Endothelial cell of umbilical vein (primary cell): ENCODE measurements at regions not wholly inside any gene's neighbourhood (a gene's known extent, or its start where the extent isn't known, plus 50 kb on each side); places are given as distances from the start of the nearest gene placed in this dataset.

Source experiments
- BruUV-seq: library from RNA; stranded (reverse); fragments of 400-500 nt; replicated peaks from 2 replicates; lab custom pipeline; 2021; lab: Mats Ljungman, UMichigan
- CTCF ChIA-PET: fragments of 300-600, 350-600 bp; sonication (Branson Sonifier 250); formaldehyde crosslinking; loops from one replicate; lab custom pipeline; 2021; ENCODE audit warnings: antibody characterized with exemption, inconsistent platforms; lab: Charles Lee
- POLR2A ChIA-PET: fragments of 300-600, 350-600 bp; sonication (Branson Sonifier 250); formaldehyde crosslinking; loops from one replicate; lab custom pipeline; 2021; ENCODE audit warnings: antibody characterized with exemption, inconsistent platforms; lab: Charles Lee
- DNase-seq: peaks from one replicate; pipeline ENCODE4 v3.0.0-alpha.2; 2011; ENCODE audit warnings: low read depth, low spot score
- FAIRE-seq: peaks from 2 replicates; lab custom pipeline; 2011; peaks lifted over from hg19 to GRCh38; lab: Jason Lieb, UNC
- H2AFZ ChIP-seq: 2 replicates; pipeline ENCODE4 v1.6.0; 2012; ENCODE audit warnings: low read depth, low read length, control low read depth, inconsistent platforms
- H3K27ac ChIP-seq: 2 replicates; pipeline ENCODE4 v1.5.1; 2011; ENCODE audit warnings: low read depth, mild to moderate bottlenecking, control low read depth, low read length, moderate library complexity; ENCODE audit not compliant: insufficient read depth
- H3K27me3 ChIP-seq, 2 experiments: 2 replicates each; pipeline versions ENCODE4 v1.6.0 to v1.6.1; 2011; ENCODE audit warnings: low read length in 2 of 2, mixed read lengths in 1 of 2; ENCODE audit not compliant: control insufficient read depth in 2 of 2, insufficient read depth in 2 of 2
- H3K36me3 ChIP-seq, 2 experiments: 2 replicates in 1 of 2; 3 replicates in 1 of 2; pipeline ENCODE4 v1.5.1; 2011; ENCODE audit warnings: low read length in 2 of 2, mild to moderate bottlenecking in 1 of 2, moderate library complexity in 1 of 2; ENCODE audit not compliant: control insufficient read depth in 2 of 2, insufficient read depth in 2 of 2; ENCODE audit errors: extremely low read depth in 1 of 2
- H3K4me1 ChIP-seq: 3 replicates; pipeline ENCODE4 v1.5.1; 2011; ENCODE audit warnings: mild to moderate bottlenecking, low read length; ENCODE audit not compliant: control insufficient read depth, insufficient read depth; ENCODE audit errors: extremely low read depth
- H3K4me2 ChIP-seq: 2 replicates; pipeline ENCODE4 v1.6.1; 2011; ENCODE audit warnings: low read length, control low read depth, mixed read lengths; ENCODE audit not compliant: insufficient read depth
- H3K4me3 ChIP-seq, 3 experiments: fragments of 200-600 bp in 1 of 3; sonication (generic), shearing (Covaris generic) in 1 of 3; replicated peaks in 1 of 3; 2 replicates each; pipeline ENCODE4 v1.5.1; 2011 to 2016; ENCODE audit warnings: control low read depth in 3 of 3, low read length in 3 of 3, mild to moderate bottlenecking in 2 of 3, inconsistent platforms in 1 of 3, low read depth in 1 of 3, moderate library complexity in 1 of 3; ENCODE audit not compliant: insufficient read depth in 1 of 3
- H3K79me2 ChIP-seq: 2 replicates; pipeline ENCODE4 v1.6.0; 2012; ENCODE audit warnings: low read length, inconsistent platforms; ENCODE audit not compliant: control insufficient read depth, insufficient read depth
- H3K9ac ChIP-seq: replicated peaks from 2 replicates; pipeline ENCODE3; 2011; ENCODE audit warnings: low read length, control low read depth; ENCODE audit not compliant: insufficient read depth; ENCODE audit errors: extremely low read depth
- H3K9me1 ChIP-seq: replicated peaks from 3 replicates; pipeline ENCODE4 v1.6.0; 2011; ENCODE audit warnings: mild to moderate bottlenecking, low read length; ENCODE audit not compliant: control insufficient read depth, insufficient read depth; ENCODE audit errors: extremely low read depth
- H3K9me3 ChIP-seq: replicated peaks from 2 replicates; pipeline ENCODE4 v1.5.1; 2012; ENCODE audit warnings: low read length, inconsistent platforms; ENCODE audit not compliant: control insufficient read depth, insufficient read depth
- H4K20me1 ChIP-seq: replicated peaks from 2 replicates; pipeline ENCODE3; 2011; ENCODE audit warnings: mild to moderate bottlenecking, low read length; ENCODE audit not compliant: control insufficient read depth, insufficient read depth; ENCODE audit errors: extremely low read depth
- CTCF ChIP-seq, 2 donors: IDR thresholded peaks; 1 replicate in 1 of 2; 2 replicates in 1 of 2; pipeline ENCODE4 v1.5.1; 2011; ENCODE audit warnings: low read length in 2 of 2, mild to moderate bottlenecking in 2 of 2, moderate library complexity in 2 of 2, control low read depth in 1 of 2, inconsistent platforms in 1 of 2, low read depth in 1 of 2; ENCODE audit not compliant: insufficient read depth in 1 of 2; ENCODE audit errors: extremely low read depth in 1 of 2
- EZH2 ChIP-seq: IDR thresholded peaks from 2 replicates; pipeline ENCODE4 v1.6.1; 2012; ENCODE audit warnings: borderline replicate concordance, low read depth, mild to moderate bottlenecking, moderate library complexity, low read length, inconsistent platforms; ENCODE audit not compliant: severe bottlenecking
- FOS ChIP-seq: IDR thresholded peaks from 2 replicates; pipeline ENCODE4 v1.6.1; 2011; ENCODE audit warnings: mild to moderate bottlenecking, low read length, moderate library complexity, borderline replicate concordance; ENCODE audit not compliant: insufficient read depth
- GATA2 ChIP-seq: IDR thresholded peaks from 2 replicates; pipeline ENCODE4 v1.7.0; 2011; ENCODE audit warnings: low read depth, mild to moderate bottlenecking, moderate library complexity, mixed read lengths, low read length; ENCODE audit not compliant: insufficient read length, insufficient read depth
- JUN ChIP-seq: IDR thresholded peaks from 2 replicates; pipeline ENCODE4 v1.6.1; 2011; ENCODE audit warnings: borderline replicate concordance, low read depth; ENCODE audit not compliant: insufficient read length, insufficient read depth
- MAX ChIP-seq: IDR thresholded peaks from 2 replicates; pipeline ENCODE4 v1.6.1; 2011; ENCODE audit not compliant: insufficient read depth, insufficient read length
- MYC ChIP-seq: IDR thresholded peaks from one replicate; pipeline ENCODE4 v1.6.1; 2011; ENCODE audit warnings: mild to moderate bottlenecking, low read depth, low read length
- POLR2A ChIP-seq: IDR thresholded peaks from 2 replicates; pipeline ENCODE4 v1.6.1; 2012; ENCODE audit warnings: low read depth, mild to moderate bottlenecking, control low read depth, low read length
- POLR2AphosphoS5 ChIP-seq: IDR thresholded peaks from 2 replicates; pipeline ENCODE4 v1.6.1; 2012; ENCODE audit warnings: low read depth, mild to moderate bottlenecking, control low read depth, low read length, moderate library complexity; ENCODE audit not compliant: insufficient read depth
- dilution Hi-C: fragments of 300-500 bp; cut with MboI; formaldehyde crosslinking; loops from one replicate; pipeline ENCODE4 v1.15.0; 2019; ENCODE audit warnings: low sequenced_read_pairs; ENCODE audit not compliant: extremely low pct_ligation_motif_present
- intact Hi-C: fragments of 100-400 bp; cut with micrococcal nuclease; formaldehyde crosslinking; loops from one replicate; pipeline ENCODE4 v1.10.0; 2022

GRCh38 chr10:71044720-71045119 lies 156.4 kb upstream of the PCBD1 start:
- FAIRE-seq (no peak), DNase-seq (no peak)
- no peak overlapping the region for H3K9ac ChIP-seq
- BruUV-seq = no TSS peak
- ChIA-PET CTCF (no interaction called here), POLR2A (no interaction called here)
- no peak overlapping the region for H3K4me3 ChIP-seq
- no peaks in the 10 kb centered on the region for H3K9me1 ChIP-seq
- intact Hi-C loops = no loop called here
- no peak for TF ChIP-seq GATA2
- no peak for TF ChIP-seq POLR2AphosphoS5
- no peak for TF ChIP-seq MAX
- no peak for TF ChIP-seq JUN
- no peak for TF ChIP-seq MYC
- no peak for TF ChIP-seq CTCF (IDR thresholded peaks at IDR 0.05; ENCODE audit: extremely low read depth in 1 of 2, insufficient read depth in 1 of 2, low read depth in 1 of 2, low read length in 2 of 2)
- no peak for TF ChIP-seq FOS
- TF ChIP-seq POLR2A = no peak
- no peak for TF ChIP-seq EZH2
- dilution Hi-C loops = no loop called here
- no peaks in the 10 kb centered on the region for H4K20me1 ChIP-seq
- no peak overlapping the region for H3K27ac ChIP-seq
- H3K4me2 ChIP-seq = no peak overlapping the region
- H3K4me1 ChIP-seq = no peaks in the 10 kb centered on the region
- H3K79me2 ChIP-seq = no peaks in the 10 kb centered on the region
- H2AFZ ChIP-seq = no peak overlapping the region
- H3K36me3 ChIP-seq = no peaks in the 10 kb centered on the region
- peaks cover 0 to 2% of the 10 kb centered on the region in 2 experiments for H3K27me3 ChIP-seq
- no peaks in the 10 kb centered on the region for H3K9me3 ChIP-seq
